GM12892 (cell line): ENCODE measurements at regions not wholly inside any gene's neighbourhood (a gene's known extent, or its start where the extent isn't known, plus 50 kb on each side); places are given as distances from the start of the nearest gene placed in this dataset.

Experiments
- DNase-seq: peaks from one replicate; pipeline ENCODE4 v3.0.0; 2011; ENCODE audit not compliant: insufficient read length
- FAIRE-seq: peaks from 2 replicates; lab custom pipeline; 2011; peaks lifted over from hg19 to GRCh38; lab: Jason Lieb, UNC
- POLR2A ChIP-seq: IDR thresholded peaks from 2 replicates; pipeline ENCODE4 v1.6.1; 2011; ENCODE audit warnings: low read depth, low read length, control low read depth
- POLR2AphosphoS5 ChIP-seq: IDR thresholded peaks from 2 replicates; pipeline ENCODE4 v1.6.1; 2011; ENCODE audit warnings: low read depth, low read length, control low read depth
- TAF1 ChIP-seq: IDR thresholded peaks from 2 replicates; pipeline ENCODE4 v1.6.1; 2011; ENCODE audit warnings: low read depth, mild to moderate bottlenecking, control low read depth, low read length, borderline replicate concordance

DNA sequence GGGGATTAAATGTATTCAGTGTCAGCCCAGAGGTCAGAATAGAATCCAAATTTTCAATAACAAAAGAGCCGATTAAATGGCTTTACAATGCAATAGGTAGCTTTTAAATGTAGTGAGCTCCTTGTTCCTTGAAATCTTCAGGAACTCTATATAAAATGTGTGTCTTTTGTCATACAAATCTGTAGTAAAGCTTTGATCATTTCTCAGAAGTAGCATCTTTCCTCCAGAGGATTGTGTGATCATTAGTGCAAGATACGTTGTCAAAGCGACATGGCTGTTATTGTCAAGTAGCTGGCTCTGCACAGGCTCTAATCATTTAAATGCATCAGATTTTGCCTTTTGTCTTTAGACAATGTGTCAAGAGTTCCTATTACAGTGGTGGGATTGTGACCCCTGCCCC, 116.1 kb upstream of the NAMPT start:
- DNase-seq = no peak
- no peak for TF ChIP-seq TAF1
- TF ChIP-seq POLR2A = no peak
- no peak for TF ChIP-seq POLR2AphosphoS5
- FAIRE-seq = no peak

DNA sequence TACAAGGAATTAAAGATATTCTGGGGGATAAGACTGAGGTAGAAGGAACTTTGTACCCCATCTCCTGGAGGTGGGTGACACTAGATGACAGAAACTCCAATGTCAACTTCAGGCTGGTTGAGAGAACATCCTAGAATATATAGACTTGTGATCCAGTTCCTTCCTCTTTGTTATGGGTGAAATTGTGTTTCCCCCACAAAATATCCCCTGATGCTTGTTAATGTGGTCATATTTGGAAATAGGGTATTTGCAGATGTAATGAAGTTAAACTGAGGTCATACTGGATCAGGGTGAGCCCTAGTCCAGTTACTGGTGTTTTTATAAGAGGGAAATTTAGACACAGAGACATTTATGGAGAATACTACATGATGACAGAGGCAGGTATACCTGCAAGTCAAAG, 114.0 kb upstream of the NAMPT start:
- no peak for FAIRE-seq
- TF ChIP-seq POLR2A (no peak), POLR2AphosphoS5 (no peak), TAF1 (no peak)

DNA sequence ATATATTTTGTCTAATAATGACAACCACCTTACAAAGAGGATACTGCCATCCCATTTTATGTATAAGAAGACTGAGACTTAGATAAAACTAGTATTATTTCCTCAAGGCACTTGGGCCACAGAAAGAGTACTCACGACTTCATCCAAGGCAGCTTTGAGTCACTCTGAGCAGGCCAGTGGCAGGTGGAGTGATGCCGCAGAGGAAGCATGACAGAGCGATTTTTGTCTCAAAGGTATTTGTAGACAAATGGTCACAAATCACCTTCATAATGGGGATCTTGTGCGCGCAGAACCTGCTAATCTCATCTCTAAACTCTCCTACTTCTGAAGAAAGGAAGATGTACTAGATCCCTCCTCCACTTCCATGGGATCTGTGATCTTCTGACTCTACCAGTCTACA, 113.2 kb upstream of the NAMPT start:
- FAIRE-seq = no peak
- DNase-seq = no peak
- no peak for TF ChIP-seq POLR2AphosphoS5
- TF ChIP-seq POLR2A = no peak
- no peak for TF ChIP-seq TAF1

More for the DNA sequence above, 114.0 kb upstream of the NAMPT start:
- DNase-seq = no peak

DNA sequence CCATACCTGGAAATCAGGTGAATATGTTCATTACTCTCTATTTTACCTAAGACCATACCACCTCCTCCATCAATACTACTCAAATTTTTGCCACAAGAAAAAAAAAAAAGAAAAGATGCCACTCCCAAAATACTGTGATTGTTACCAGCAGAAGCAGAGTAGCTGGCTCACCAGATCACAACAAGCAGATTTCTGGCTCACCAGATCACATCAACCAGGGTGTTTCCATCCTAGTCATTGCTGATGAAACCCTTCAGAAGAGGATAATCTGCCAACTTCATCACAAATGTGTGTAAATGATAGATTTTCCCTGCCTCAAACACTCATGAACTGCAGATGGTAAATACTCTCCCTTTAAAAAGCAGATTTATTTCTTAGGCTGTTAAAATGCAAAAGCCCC, 109.7 kb upstream of the NAMPT start:
- no peak for TF ChIP-seq POLR2AphosphoS5
- FAIRE-seq (no peak), DNase-seq (no peak)

- DNase-seq (no peak), FAIRE-seq (no peak)
- TF ChIP-seq POLR2A = no peak
- no peak for TF ChIP-seq POLR2AphosphoS5
- no peak for TF ChIP-seq TAF1
Observed at GRCh38 chr7:106393564-106394251, 108.9 kb upstream of the NAMPT start.

- no peak for TF ChIP-seq POLR2AphosphoS5
- no peak for TF ChIP-seq POLR2A
- no peak for TF ChIP-seq TAF1
- no peak for FAIRE-seq
- no peak for DNase-seq
Observed at GRCh38 chr7:106392590-106392989, 107.8 kb upstream of the NAMPT start.

GRCh38 chr7:106392144-106392543, 107.4 kb upstream of the NAMPT start:
- no peak for DNase-seq
- TF ChIP-seq POLR2AphosphoS5 = no peak
- TF ChIP-seq POLR2A = no peak
- TF ChIP-seq TAF1 = no peak
- no peak for FAIRE-seq

GRCh38 chr7:106386958-106387357, 102.2 kb upstream of the NAMPT start:
- TF ChIP-seq TAF1 = no peak
- no peak for TF ChIP-seq POLR2AphosphoS5
- no peak for TF ChIP-seq POLR2A
- no peak for FAIRE-seq
- no peak for DNase-seq

DNA sequence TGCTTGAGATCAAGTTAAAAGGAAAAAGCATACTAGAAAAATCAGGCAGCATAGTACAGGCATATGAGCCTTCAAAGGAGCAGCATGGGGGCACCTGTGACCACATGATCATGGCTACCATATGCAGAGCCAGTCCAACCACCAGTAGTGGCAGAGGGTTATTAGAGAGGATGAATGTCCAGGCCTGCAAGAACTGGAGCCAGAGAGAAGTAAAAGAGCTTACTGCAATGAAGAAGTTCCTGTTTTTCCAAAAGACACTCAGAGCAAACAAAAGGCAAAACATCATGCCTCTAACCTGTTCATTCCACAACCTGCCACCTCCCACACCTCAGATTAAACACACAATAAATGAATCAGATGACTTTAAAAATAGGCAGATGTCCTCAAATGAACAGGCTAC, 99.6 kb upstream of the NAMPT start:
- DNase-seq (no peak), FAIRE-seq (no peak)
- TF ChIP-seq TAF1 = no peak
- no peak for TF ChIP-seq POLR2A
- TF ChIP-seq POLR2AphosphoS5 = no peak

GRCh38 chr7:106382929-106383328, 98.1 kb upstream of the NAMPT start:
- no peak for FAIRE-seq
- TF ChIP-seq TAF1 = no peak
- TF ChIP-seq POLR2A = no peak
- TF ChIP-seq POLR2AphosphoS5 = no peak
- DNase-seq = no peak

- DNase-seq (no peak), FAIRE-seq (no peak)
- TF ChIP-seq POLR2AphosphoS5 = no peak
- TF ChIP-seq TAF1 = no peak
- TF ChIP-seq POLR2A = no peak
Observed at GRCh38 chr7:106382129-106382528, 97.3 kb upstream of the NAMPT start.

DNA sequence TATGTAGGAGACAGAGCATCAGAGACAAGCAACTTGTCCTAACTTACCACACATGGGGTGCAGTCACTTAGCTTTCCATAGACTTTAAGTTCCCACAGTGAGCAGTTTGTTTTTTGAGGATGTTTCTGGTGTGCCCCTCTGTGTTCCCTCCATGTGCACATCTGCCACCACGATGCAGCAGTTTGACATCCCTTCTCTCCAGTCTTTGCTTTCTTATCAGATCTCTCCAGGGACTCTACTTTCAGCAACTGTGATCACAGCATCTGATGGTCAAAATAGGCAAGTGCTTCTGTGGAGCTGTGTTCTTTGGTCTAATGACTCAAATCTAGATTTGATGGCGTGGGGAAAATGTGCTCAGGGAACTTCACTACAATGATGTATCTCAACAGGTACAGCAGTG, 96.5 kb upstream of the NAMPT start:
- FAIRE-seq (no peak), DNase-seq (no peak)
- no peak for TF ChIP-seq POLR2A
- TF ChIP-seq TAF1 = no peak
- no peak for TF ChIP-seq POLR2AphosphoS5

DNA sequence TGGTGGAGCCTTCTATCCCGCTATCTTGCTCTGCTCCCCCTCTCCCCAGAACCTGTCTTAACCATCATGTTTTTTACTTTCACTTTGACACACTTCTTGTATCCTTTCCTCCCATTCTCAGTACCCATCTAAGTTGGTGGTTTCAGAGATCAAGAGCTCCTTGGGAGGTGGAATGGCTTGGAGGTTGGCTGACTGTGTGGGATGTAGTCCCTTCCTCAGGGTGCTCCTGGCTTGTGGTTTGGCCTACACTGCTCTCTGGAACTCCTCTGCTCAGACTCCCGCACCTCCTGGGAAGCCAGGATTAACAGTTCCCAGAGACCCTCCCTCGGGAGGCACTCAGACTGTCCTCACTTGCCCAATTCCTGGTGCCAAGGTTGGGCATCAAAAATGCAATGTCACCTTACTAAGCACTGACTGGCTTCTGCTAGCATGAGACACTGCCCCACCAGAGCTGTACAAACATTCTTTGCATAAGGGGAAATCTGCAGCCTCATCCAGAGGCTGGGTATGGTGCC, 93.1 kb upstream of the NAMPT start:
- DNase-seq (no peak), FAIRE-seq (no peak)

More for the DNA sequence above, 93.1 kb upstream of the NAMPT start:
- no peak for TF ChIP-seq POLR2A
- no peak for TF ChIP-seq TAF1
- TF ChIP-seq POLR2AphosphoS5 = no peak
